D341Med (cell line): ENCODE measurements at regions not wholly inside any gene's neighbourhood (a gene's known extent, or its start where the extent isn't known, plus 50 kb on each side); places are given as distances from the start of the nearest gene placed in this dataset.
A peak's percentile ranks its signal among the peaks of the same experiment; 100 is the strongest.

Experiments
- DNase-seq: peaks from one replicate; pipeline ENCODE4 v3.0.0; 2012; ENCODE audit warnings: low spot score

DNA sequence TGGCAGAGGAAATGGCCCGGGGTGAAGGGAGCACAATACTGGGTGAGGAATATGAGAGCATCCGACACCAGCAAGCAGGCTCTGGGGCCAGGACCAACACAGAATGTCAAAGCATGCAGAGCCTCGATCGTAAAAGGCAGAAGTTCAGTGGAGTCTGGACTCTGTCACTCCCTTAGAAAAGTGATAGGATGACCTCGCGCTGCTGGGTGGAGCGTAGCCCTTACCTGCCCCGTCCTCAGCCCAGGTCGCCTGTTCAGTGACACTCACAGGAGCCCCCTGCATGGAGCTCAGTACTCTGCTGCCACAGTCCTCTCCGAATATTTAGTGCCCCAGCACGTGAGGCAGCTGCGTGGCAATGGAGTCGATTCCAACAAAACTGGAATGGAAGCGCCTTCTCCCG is 236.7 kb upstream of the MYT1L start:
- no peak for DNase-seq

GRCh38 chr2:2566396-2567323 is 235.6 kb upstream of the MYT1L start:
- no peak for DNase-seq

GRCh38 chr2:2565671-2566070 is 234.6 kb upstream of the MYT1L start:
- DNase-seq: no peak

- DNase-seq: peak; percentile 91
These were observed 233.4 kb upstream of the MYT1L start for GRCh38 chr2:2564300-2565078.

DNA sequence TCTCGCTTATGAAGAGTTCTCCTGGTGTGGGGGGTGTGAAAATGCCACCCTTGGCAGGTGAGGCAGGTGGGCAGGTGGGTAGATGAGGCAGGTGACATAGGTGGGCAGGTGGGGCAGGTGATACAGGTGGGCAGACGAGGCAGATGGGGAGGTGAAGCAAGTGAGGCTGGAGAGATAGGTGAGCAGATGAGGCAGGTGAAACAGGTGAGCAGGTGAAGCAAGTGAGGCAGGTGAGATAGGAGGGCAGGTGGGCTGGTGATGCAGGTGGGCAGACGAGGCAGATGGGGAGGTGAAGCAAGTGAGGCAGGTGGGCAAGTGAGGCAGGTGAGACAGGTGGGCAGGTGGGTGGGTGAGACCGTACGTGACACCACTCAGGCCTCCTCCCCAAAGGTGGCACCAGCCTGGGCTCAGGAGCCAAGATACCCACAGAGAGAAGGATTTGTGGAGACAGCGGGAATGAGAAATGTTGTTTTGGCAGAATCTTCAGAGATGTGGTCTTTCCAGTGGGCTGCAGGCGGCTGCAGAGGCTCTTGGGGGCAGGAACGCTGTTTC is 232.3 kb upstream of the MYT1L start:
- no peak for DNase-seq

DNA sequence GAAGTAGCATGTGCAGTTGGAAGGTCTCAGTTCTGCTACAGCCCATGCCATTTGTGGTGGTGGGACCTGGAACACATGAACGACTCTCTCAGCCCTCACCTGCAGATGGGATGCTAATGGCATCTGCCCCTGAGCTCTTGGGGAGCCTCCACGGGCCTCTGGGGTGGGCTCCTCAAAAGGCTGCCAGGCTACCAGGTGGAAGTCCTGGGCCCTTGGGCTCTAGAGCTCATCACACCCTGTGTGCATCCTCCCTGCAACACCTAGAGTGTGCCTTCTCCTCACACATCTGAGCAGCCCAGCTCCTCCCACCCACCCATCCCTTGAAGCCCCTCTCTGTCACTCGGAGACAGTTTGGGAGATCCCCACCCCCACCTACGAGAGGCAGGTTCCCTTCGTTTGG is 231.8 kb upstream of the MYT1L start:
- no peak for DNase-seq

- no peak for DNase-seq
These were observed 230.4 kb upstream of the MYT1L start for GRCh38 chr2:2561346-2562095.

DNA sequence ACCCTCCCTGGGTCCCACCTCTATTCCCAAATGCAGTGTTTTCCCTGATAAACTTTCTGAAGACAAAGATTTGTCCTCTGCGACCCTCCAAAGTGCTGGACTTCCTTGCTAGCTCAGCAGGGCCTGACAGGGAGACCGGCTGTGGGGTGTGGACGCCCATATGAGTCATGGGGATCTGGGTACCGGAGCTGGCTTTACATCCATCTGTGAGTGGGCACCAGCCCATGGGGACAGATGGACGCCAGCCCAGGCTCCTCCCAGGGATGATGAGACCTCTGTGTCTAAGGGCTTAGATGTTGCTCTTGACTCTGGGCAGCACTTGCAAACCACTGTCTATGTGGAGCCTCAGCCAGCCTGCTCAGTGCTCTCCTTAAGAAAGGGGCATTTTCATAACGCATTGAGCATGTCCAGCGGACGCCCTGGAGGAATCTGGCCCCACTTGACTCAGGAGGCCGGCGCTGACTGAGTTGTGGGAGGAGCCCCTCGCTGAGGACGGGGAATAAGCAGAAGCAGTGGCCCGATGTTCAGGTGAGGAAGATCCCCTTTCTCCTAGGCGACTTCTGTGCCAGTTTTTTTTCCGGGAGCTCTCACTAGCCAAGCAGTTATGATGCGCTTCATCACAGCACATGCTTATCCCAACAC is 229.4 kb upstream of the MYT1L start:
- no peak for DNase-seq

DNA sequence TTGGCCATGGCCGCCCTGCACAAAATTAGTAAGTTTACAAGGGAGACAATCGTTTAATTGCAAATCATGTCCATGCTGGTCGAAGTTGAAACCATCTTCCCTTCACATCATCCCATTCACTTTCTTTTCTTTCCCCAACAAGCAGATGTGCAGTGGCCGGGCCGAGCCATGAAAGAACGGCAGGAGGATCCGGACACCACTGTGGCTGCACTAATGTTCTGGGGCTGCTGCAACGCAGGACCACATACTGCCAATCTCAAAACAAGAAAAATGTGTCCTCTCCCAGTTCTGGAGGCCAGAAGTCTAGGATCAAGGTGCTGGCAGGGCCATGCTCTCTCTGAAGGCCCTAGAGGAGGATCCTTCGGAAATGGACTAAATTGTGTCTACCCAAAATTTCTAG is 227.4 kb upstream of the MYT1L start:
- no peak for DNase-seq

GRCh38 chr2:2557475-2557874 is 226.4 kb upstream of the MYT1L start:
- no peak for DNase-seq

DNA sequence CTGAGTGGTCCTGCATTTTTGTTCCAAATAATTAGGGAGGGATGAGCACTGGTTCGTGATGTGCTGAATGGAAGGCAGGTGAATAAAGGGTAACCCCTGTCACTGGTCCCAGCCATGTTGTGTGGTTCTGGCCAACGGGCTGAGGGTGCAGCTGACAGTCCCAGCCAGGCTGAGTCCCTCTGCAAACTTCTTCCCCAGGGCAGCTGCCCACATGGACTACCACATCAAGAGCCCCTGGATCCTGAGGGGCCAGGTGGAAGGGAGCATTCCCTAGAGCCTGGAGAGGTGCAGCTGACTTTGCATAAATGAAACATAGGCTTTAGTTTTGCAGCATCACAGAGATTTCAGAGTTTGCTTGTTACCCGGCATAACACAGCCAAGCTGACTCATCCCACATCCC is 219.8 kb upstream of the MYT1L start:
- no peak for DNase-seq

GRCh38 chr2:2547911-2548310 is 216.8 kb upstream of the MYT1L start:
- no peak for DNase-seq

DNA sequence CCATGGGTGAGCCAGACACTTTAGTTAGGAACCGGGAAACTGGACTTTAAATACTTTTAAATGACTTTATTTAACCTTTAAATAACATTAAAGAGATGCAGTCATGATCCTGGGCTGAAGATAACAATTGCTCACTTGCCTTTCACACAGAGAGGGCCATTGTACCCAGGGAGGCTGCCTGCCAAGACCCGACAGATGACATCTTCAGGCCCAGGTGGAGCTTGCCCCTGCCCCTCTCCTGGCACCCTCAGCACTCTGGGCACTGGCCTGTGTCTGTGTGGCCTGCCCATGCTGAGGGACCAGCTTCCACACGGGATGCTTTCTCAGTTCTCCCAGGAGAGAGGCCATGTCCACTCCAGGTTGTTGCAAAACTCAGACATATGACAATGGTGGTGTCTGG is 216.4 kb upstream of the MYT1L start:
- no peak for DNase-seq

DNA sequence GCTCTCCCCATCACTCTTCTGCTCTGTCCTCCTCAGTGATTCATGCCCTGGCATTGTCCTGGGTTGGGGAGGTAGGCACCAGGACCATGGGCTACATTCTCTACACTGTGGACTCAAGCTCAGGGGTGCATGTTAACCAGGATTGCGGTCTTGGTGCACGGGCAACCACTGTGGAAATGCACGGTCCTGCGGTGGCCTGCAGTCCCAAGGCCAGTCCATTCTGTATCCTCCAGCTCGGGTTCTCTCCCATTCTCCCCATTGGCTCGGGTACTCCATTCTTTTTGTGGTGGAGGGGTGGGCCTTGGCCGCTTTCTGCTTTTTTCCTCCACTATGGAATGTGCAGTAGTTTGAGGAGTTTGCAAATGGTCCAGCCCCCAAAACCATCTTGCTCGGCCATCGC is 215.0 kb upstream of the MYT1L start:
- DNase-seq: no peak

DNA sequence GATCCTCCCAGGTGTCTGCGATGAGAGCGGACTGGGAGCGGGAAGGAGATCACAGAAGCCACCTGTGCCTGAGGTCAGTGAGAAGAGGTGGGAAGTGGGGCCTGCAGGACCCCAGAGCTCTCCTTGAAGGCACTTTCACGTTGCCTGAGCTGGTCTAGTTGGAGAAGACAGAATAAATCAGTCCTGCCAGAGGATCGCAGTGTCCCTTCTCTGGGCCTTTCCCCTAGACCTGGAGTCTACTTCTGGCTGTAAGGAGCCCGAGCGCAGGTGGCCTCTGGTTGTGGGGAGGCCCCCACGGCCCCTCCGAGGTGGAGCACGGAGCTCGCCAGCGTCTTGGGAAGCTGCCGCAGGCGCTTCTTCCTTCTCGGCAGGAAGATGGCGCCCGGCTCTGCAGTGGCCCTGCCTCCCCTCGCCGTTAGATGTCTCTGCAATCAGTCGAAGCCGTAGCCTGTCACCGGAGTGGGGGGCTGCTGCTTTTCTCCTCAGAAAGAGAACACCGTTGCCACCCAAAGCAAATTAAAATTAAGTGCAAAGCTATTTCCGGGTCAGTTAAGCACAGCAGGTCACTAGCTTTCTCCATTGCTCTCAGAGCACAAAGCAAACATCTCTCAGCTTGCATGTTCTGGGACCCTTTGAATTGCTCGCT is 212.0 kb upstream of the MYT1L start:
- DNase-seq: no peak

DNA sequence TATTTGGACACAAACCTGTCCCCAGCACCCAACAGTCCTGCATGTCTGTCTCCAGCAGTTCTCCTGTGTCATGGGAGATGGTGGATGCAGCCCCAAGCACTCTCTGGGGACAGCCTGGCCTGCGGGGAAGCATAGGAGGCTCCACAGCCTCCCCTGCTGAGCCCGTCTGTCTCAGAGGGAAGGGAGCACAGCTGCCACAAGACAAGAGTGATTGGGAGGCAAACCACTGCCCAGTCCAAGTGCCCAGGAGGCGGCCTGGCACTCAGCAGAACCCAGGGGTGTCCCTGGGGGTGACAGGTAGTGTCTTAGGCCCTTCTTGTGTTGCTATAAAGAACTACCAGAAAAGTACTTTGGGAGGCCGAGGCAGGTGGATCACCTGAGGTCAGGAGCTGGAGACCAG is 211.2 kb upstream of the MYT1L start:
- DNase-seq: no peak

DNA sequence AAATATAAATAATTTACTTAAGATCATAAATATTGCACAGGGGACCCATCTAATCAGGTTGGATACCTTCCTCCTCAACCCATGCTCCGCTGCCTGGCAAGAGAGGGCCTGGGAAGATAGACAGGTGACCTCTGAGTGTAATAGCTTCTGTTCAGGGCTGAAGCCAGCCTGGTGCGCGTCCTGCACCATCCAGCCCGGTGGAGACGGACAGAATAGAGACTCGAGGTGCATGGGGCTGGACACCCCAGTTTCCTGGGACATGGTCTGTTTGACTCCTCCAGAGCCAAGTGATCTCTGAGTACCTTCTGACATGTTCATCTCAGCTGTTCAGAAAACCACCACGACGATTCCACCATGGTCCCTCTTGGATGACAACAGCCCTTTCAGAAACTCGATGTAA is 209.3 kb upstream of the MYT1L start:
- no peak for DNase-seq

DNA sequence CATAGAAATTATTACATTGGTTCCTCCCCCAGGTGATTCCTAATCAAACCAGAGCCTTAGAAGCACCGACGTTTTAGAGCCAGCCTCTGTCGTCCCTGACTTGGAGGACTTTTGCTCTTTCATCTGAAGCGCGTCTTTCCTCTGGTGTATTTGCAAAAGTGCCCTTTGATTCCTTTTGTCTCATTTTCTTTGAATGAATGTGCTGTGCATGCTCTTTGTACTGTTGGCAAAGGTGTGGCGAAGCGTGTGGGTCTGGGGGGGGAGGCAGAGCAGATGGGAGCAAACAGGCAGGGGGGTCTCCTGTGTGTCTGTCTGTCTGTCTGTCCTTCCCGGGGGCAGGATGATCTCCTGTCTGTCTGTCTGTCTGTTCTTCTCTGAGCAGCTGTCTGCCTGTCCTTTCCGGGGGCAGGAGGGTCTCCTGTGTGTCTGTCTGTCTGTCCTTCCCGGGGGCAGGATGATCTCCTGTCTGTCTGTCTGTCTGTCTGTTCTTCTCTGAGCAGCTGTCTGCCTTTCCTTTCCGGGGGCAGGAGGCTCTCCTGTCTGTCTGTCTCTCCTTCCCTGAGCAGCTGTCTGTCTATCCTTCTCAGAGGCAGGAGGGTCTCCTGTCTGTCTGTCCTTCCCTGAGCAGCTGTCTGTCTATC is 205.5 kb upstream of the MYT1L start:
- no peak for DNase-seq

DNA sequence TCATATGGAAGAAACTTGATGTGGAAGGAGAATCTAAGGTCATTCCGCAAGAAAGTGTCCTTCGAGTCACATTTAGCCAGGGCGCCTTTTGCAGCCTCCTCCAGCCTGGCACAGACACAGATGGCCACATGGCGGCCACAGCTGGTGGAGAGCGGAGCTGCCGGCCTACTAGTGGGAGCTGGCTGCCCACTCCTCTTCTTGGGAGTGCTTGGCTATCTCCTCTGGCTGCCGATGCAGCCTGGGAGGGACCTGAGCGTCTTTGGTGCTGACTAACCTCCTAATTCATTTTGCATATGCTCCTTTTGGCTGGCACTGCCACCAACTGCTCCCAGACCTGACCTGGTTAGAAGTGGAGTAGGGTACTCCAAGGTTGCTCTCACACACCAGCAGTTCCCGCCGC is 199.3 kb upstream of the MYT1L start:
- no peak for DNase-seq

DNA sequence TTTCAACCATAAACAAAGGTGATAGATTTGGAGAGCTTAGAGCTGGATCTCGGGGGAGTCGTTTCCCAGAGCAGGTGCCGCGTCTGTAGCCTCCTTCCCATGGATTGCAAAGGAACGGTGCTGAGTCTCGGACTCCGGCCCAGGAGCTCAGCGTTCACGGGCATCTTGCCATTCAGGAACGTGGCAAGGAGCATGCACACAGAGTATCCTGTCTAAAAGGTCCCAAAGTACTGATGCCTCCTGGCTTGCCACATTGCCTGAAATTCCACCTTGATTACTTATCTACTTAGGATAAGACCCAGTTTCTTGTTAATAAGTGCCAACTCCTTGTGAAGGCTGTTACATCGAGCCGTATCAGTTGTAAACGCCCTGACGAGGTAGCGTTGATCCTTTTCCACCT is 197.8 kb upstream of the MYT1L start:
- no peak for DNase-seq

- DNase-seq: no peak
These were observed 196.1 kb upstream of the MYT1L start for GRCh38 chr2:2527148-2527547.
